Lung microvascular endothelial cell (primary cell): ENCODE measurements at regions not wholly inside any gene's neighbourhood (a gene's known extent, or its start where the extent isn't known, plus 50 kb on each side); places are given as distances from the start of the nearest gene placed in this dataset.
"Not testable (repeated sequence)": the region's sequence is repeated elsewhere in the genome, so short reads cannot be mapped to it uniquely, and the experiment has no call there.

Experiments
- DNase-seq, 2 donors: peaks; one replicate each; pipeline versions ENCODE4 v3.0.0 to v3.0.0-alpha.2; 2010; ENCODE audit warnings: low read depth in 2 of 2

- DNase-seq: no peak
Measured at GRCh38 chr13:53379485-53379884, 350.9 kb downstream of the OLFM4 start.

GRCh38 chr13:53382008-53382407, 353.4 kb downstream of the OLFM4 start:
- DNase-seq: no peak

GRCh38 chr13:53398051-53398450, 369.4 kb downstream of the OLFM4 start:
- DNase-seq: no peak

GRCh38 chr13:53405616-53406015, 377.0 kb downstream of the OLFM4 start:
- no peak for DNase-seq

- DNase-seq: no peak
Measured at GRCh38 chr13:53408306-53408705, 379.7 kb downstream of the OLFM4 start.

- DNase-seq: no peak
Measured at GRCh38 chr13:53408847-53409568, 380.4 kb downstream of the OLFM4 start.

GRCh38 chr13:53411463-53411862, 382.9 kb downstream of the OLFM4 start:
- no peak for DNase-seq

- DNase-seq: no peak
Measured at GRCh38 chr13:53415135-53415534, 386.5 kb downstream of the OLFM4 start.

- DNase-seq: no peak
Measured at GRCh38 chr13:53417601-53418000, 389.0 kb downstream of the OLFM4 start.

- no peak for DNase-seq
Measured at GRCh38 chr13:53422415-53422814, 393.8 kb downstream of the OLFM4 start.

- DNase-seq: no peak
Measured at GRCh38 chr13:53436396-53436795, 407.8 kb downstream of the OLFM4 start.

GRCh38 chr13:53439439-53440225, 411.0 kb downstream of the OLFM4 start:
- DNase-seq: no peak

GRCh38 chr13:53442979-53443378, 414.4 kb downstream of the OLFM4 start:
- DNase-seq: no peak

- DNase-seq: no peak
Measured at GRCh38 chr13:53445686-53446085, 417.1 kb downstream of the OLFM4 start.

- DNase-seq: no peak
Measured at GRCh38 chr13:53447456-53447855, 418.8 kb downstream of the OLFM4 start.

- DNase-seq: no peak
Measured at GRCh38 chr13:53447863-53448262, 419.2 kb downstream of the OLFM4 start.

- not testable (repeated sequence) for DNase-seq
Measured at GRCh38 chr13:53452263-53452808, 423.7 kb downstream of the OLFM4 start.

GRCh38 chr13:53460796-53461195, 432.2 kb downstream of the OLFM4 start:
- DNase-seq: no peak

- no peak for DNase-seq
Measured at GRCh38 chr13:53463106-53463505, 434.5 kb downstream of the OLFM4 start.

GRCh38 chr13:53466576-53466975, 438.0 kb downstream of the OLFM4 start:
- DNase-seq: no peak

- no peak for DNase-seq
Measured at GRCh38 chr13:53473397-53473796, 444.8 kb downstream of the OLFM4 start.

- no peak for DNase-seq
Measured at GRCh38 chr13:53474878-53475277, 446.3 kb downstream of the OLFM4 start.

GRCh38 chr13:53490752-53491151, 462.1 kb downstream of the OLFM4 start:
- no peak for DNase-seq
